ENCODE measurements at regions not wholly inside any gene's neighbourhood (a gene's known extent, or its start where the extent isn't known, plus 50 kb on each side); places are given as distances from the start of the nearest gene placed in this dataset.

GRCh38 chr3:43785551-43785950 lies 94.8 kb downstream of the ABHD5 start (continued):
- no peak for TF ChIP-seq ZNF114 (CRISPR knock-in tag; IDR thresholded peaks at IDR 0.05)
- no peak for TF ChIP-seq EZH2 (IDR thresholded peaks at IDR 0.05; ENCODE audit: low read depth, unreplicated experiment)
- no peak for TF ChIP-seq STAT1 (IDR thresholded peaks at IDR 0.05; ENCODE audit: unreplicated experiment)
- TF ChIP-seq NANOG (IDR thresholded peaks at IDR 0.05; ENCODE audit: borderline replicate concordance): no peak
- TF ChIP-seq POLR2AphosphoS5 (IDR thresholded peaks at IDR 0.05; ENCODE audit: low read depth): no peak
- no peak for TF ChIP-seq JUNB (IDR thresholded peaks at IDR 0.05; ENCODE audit: unreplicated experiment)
- TF ChIP-seq CREB1 (CRISPR knock-in tag; IDR thresholded peaks at IDR 0.05; ENCODE audit: low read depth): no peak
- TF ChIP-seq ZNF462 (CRISPR knock-in tag; IDR thresholded peaks at IDR 0.05): no peak
- no peak for TF ChIP-seq EZH2phosphoT487 (IDR thresholded peaks at IDR 0.05; ENCODE audit: unreplicated experiment)

- Histone ChIP-seq H3F3A (replicated peaks; ENCODE audit: low read depth) (no peaks in the 10 kb centered on the region), H4K20me1 (replicated peaks; ENCODE audit: insufficient read depth) (no peaks in the 10 kb centered on the region), H3K9me2 (ENCODE audit: insufficient read depth) (peaks cover 6% of the 10 kb centered on the region; the same call in 1 of the 2 replicates), H3K27ac (ENCODE audit: low read depth) (no peak overlapping the region), H3K27me3 (ENCODE audit: insufficient read depth) (no peaks in the 10 kb centered on the region), H3K36me3 (ENCODE audit: insufficient read depth) (no peaks in the 10 kb centered on the region), H3K4me2 (no peak overlapping the region), H3K4me3 (no peak overlapping the region), H3K79me2 (replicated peaks; ENCODE audit: insufficient read depth) (no peaks in the 10 kb centered on the region), H3K4me1 (ENCODE audit: insufficient read depth) (no peaks in the 10 kb centered on the region), H2AFZ (no peak overlapping the region)
- peaks cover 3% of the 10 kb centered on the region for H3K27me3 Mint-ChIP-seq (ENCODE audit: insufficient read depth, low read depth, poor library complexity)
- no peaks in the 10 kb centered on the region for H3K9me3 Mint-ChIP-seq
- H3K27ac Mint-ChIP-seq: no peak overlapping the region
- ATAC-seq: no peak
- no peak for DNase-seq (ENCODE audit: low spot score)
- no peaks in the 10 kb centered on the region for H3K36me3 Mint-ChIP-seq (ENCODE audit: low read depth)
- no peak overlapping the region for H3K4me3 Mint-ChIP-seq
- no peaks in the 10 kb centered on the region for H3K4me1 Mint-ChIP-seq
- TF ChIP-seq POLR2AphosphoS5 (IDR thresholded peaks at IDR 0.05; ENCODE audit: low read depth): no peak
- TF ChIP-seq STAT1 (IDR thresholded peaks at IDR 0.05; ENCODE audit: unreplicated experiment): no peak
- no peak for TF ChIP-seq ZNF114 (CRISPR knock-in tag; IDR thresholded peaks at IDR 0.05)
- no peak for TF ChIP-seq ETS1 (IDR thresholded peaks at IDR 0.05)
- no peak for TF ChIP-seq CTCF (conservative IDR thresholded peaks at IDR 0.05; ENCODE audit: low read depth in 2 of 2)
- TF ChIP-seq CREB1 (CRISPR knock-in tag; IDR thresholded peaks at IDR 0.05; ENCODE audit: low read depth): no peak
- TF ChIP-seq EZH2phosphoT487 (IDR thresholded peaks at IDR 0.05; ENCODE audit: unreplicated experiment): no peak
- TF ChIP-seq NANOG (IDR thresholded peaks at IDR 0.05; ENCODE audit: borderline replicate concordance): no peak
These were observed 95.4 kb downstream of the ABHD5 start for GRCh38 chr3:43786102-43786501.
